Lower lobe of right lung (tissue), 2 donors: ENCODE measurements at regions not wholly inside any gene's neighbourhood (a gene's known extent, or its start where the extent isn't known, plus 50 kb on each side); places are given as distances from the start of the nearest gene placed in this dataset.
A peak's percentile ranks its signal among the peaks of the same experiment; 100 is the strongest.

Experiments
- ATAC-seq, 2 donors: fragments of 200-7000 bp; cut with Tn5 transposase; one replicate each; pipeline ENCODE4 v1.9.1; 2020 to 2022; ENCODE audit warnings: mild to moderate bottlenecking in 2 of 2, moderate library complexity in 2 of 2
- DNase-seq: peaks from one replicate; pipeline ENCODE4 v3.0.0-alpha.2; 2020
- H3K27ac ChIP-seq: fragments of 200-600 bp; one replicate; pipeline ENCODE4 v1.8.0; 2022
- H3K27me3 ChIP-seq: fragments of 200-600 bp; one replicate; pipeline ENCODE4 v1.8.0; 2022; ENCODE audit warnings: low read depth
- H3K36me3 ChIP-seq: fragments of 200-600 bp; one replicate; pipeline ENCODE4 v1.8.0; 2022; ENCODE audit warnings: mild to moderate bottlenecking
- H3K4me1 ChIP-seq: fragments of 200-600 bp; one replicate; pipeline ENCODE4 v1.8.0; 2022
- H3K4me3 ChIP-seq: fragments of 200-600 bp; one replicate; pipeline ENCODE4 v1.8.0; 2022; ENCODE audit warnings: mild to moderate bottlenecking
- H3K9me3 ChIP-seq: fragments of 200-600 bp; one replicate; pipeline ENCODE4 v1.8.0; 2022
- intact Hi-C: fragments of 100-400 bp; cut with DNase I; formaldehyde crosslinking; loops from one replicate; pipeline ENCODE4 v1.11.0; 2022
- TF ChIP-seq, protein P1 (sequence below): fragments of 200-600 bp; IDR thresholded peaks from one replicate; pipeline ENCODE4 v1.8.0; 2022; ENCODE audit warnings: antibody characterized with exemption, mild to moderate bottlenecking
- donor health status: DM: no; HTN: yes; CAD: no; lungs with severe emphysema.

DNA sequence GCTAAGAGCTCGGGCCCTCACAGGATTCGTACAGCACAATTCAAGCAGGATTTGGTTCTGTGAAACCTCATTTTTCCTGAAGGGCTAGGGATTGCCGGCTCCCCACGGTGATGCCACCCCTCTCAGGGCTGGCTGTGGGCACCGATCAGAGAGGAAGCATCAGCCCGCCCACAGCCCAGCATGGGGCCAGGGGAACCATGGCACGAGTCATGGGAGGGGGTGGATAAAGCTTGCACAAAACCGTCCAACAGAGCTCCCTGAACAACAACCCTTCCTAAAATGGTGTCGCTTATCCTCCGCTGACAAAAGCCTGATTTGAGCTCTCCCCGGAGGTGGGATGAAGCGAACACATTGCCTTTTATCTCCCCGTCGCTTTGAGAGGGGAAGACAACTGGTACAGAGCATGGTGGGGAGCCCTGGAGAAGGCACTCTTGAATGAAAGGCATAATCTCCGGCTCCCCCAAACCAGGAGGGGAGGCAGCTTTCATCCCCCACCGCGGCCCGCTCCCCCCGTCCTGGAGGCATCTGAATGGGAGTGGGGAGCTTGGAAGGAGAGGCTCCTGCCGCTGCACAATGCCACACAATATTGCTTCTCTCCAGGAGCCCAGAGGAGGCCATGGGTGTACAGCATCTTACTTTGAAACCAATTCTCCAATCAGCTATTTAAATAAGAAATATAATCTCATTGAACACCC, 144.0 kb downstream of the RPS24 start:
- Histone ChIP-seq H3K27ac (no peak overlapping the region), H3K4me3 (no peak overlapping the region), H3K4me1 (peaks cover 5% of the 10 kb centered on the region), H3K9me3 (no peaks in the 10 kb centered on the region), H3K36me3 (no peaks in the 10 kb centered on the region), H3K27me3 (no peaks in the 10 kb centered on the region)
- ATAC-seq (no peak), DNase-seq (no peak)
- TF ChIP-seq, protein P1, sequence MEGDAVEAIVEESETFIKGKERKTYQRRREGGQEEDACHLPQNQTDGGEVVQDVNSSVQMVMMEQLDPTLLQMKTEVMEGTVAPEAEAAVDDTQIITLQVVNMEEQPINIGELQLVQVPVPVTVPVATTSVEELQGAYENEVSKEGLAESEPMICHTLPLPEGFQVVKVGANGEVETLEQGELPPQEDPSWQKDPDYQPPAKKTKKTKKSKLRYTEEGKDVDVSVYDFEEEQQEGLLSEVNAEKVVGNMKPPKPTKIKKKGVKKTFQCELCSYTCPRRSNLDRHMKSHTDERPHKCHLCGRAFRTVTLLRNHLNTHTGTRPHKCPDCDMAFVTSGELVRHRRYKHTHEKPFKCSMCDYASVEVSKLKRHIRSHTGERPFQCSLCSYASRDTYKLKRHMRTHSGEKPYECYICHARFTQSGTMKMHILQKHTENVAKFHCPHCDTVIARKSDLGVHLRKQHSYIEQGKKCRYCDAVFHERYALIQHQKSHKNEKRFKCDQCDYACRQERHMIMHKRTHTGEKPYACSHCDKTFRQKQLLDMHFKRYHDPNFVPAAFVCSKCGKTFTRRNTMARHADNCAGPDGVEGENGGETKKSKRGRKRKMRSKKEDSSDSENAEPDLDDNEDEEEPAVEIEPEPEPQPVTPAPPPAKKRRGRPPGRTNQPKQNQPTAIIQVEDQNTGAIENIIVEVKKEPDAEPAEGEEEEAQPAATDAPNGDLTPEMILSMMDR = no peak
- intact Hi-C loops = no loop called here

DNA sequence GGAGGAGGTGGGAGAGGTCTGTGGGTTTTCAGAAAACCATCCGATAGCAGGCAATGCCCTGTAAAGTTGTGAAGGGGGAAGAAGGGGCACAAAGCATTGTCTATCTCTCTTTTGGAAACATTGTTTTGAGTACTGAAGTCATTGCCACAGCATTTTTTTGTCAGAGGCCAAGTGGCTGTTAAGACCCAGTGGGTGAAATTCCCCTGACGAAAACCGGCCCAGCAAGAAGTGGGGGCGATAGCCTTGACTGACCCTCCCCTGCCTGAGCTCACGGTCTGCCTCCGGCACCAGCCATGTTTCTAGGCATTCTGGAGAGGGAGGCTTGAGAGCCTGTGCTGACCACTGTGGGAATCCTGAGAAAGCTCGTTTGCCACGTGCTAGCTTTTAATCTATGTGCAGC, 144.7 kb downstream of the RPS24 start:
- peak; percentile 50 to 51 for ATAC-seq
- Histone ChIP-seq H3K4me1 (peaks cover 5% of the 10 kb centered on the region), H3K4me3 (no peak overlapping the region), H3K36me3 (no peaks in the 10 kb centered on the region), H3K27ac (no peak overlapping the region), H3K27me3 (no peaks in the 10 kb centered on the region), H3K9me3 (no peaks in the 10 kb centered on the region)
- no peak for DNase-seq
- intact Hi-C loops = no loop called here
- TF ChIP-seq, protein P1 = no peak

DNA sequence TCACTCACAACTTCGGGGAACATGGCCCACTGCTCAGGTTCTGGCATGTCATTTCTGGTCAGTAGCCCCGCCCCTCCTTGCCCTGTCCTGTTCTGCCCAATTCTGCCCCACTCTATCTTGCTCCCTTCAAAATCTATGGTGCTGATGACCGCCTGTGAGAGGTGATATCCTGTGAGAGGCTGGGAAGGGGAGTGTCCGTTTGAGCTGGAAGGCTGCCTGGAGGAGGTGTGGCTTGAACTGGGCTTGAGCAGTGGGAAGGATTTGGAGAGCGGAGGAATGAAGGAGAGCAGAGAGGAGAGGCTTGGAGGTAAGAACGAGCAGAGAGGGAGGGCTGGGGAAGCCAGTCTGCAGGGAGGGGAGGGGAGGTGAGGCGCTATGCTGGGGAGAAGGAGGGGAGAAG, 145.3 kb downstream of the RPS24 start:
- H3K9me3 ChIP-seq = no peaks in the 10 kb centered on the region
- TF ChIP-seq, protein P1 = no peak
- DNase-seq (peak; percentile 73), ATAC-seq (peak; percentile 85 to 86)
- no peak overlapping the region for H3K4me3 ChIP-seq
- H3K27ac ChIP-seq = no peak overlapping the region
- peaks cover 5% of the 10 kb centered on the region for H3K4me1 ChIP-seq
- H3K36me3 ChIP-seq = no peaks in the 10 kb centered on the region
- H3K27me3 ChIP-seq = no peaks in the 10 kb centered on the region
- intact Hi-C loops = no loop called here

DNA sequence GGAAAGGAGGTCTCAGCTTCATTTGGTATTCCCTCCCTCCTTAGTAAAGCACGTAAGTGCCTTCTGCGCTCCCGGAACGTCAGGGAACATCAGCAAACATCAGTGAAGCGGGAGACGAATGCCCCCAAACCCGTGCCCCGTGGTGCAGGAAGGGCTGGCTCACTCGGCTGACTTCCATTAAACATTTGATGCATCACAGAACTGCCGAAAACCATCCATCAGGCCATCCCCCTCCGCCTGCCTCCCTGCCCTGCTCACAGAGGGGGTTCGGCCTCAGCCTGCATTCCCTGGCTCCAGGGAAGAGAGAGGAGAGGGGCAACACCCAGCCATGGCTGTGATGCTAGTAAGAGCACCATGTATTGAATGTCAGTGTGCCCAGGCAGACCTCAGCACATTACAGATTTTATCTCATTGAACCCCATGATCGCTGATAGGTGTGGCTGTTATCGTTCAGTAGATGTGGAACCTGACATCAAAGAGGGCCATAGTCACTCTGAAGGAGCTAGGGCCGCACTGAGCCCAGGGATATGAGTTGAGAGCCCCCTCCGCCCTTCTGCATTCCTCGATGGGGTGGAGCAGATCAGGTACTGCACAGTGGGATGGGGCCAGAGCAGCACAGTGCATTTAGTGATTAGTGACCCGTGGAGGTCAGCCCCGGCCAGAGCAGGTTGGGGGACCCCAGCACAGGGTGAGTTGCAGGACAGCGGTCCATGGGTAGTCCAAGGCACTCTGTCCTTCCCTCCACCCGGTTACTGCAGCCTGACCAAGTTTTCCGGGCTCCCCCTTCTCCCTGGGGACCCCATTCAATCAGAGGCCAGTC, 146.4 kb downstream of the RPS24 start:
- Histone ChIP-seq H3K9me3 (no peaks in the 10 kb centered on the region), H3K4me1 (peaks cover 7% of the 10 kb centered on the region), H3K27me3 (no peaks in the 10 kb centered on the region), H3K4me3 (no peak overlapping the region), H3K27ac (no peak overlapping the region), H3K36me3 (no peaks in the 10 kb centered on the region)
- TF ChIP-seq, protein P1 = no peak
- DNase-seq (no peak), ATAC-seq (peak in 1 of 2 donors; percentile 10)
- intact Hi-C loops = no loop called here

DNA sequence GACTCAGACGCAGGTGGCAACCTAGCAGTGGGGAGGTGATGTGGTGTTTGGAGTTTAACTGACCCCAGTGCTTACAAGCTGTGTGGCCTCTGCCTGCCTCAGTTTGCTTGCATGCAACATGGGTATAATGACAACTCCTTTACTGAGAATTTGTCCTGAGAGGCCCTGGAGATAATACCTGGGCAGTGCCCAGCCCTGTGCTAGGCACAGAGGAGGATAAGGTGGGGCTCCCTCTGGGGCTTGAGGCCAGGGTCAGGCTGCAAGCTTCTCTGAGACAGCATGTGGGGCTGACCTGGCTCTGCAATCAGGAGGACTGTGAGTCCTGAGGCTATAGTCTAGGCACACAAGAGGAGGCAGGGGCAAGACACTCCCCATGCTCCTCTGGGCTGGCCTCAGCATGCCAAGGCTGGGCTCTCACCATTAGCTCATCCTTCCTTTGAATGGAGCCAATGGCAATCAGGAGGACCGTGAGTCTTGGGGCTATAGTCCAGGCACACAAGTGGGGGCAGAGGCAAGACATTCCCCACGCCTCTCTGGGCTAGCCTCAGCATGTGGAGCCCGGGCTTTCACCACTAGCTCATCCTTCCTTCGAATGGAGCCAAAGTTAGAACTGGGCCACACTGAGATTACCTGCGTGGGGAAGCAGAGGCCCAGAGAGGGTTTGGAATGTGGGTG, 147.9 kb downstream of the RPS24 start:
- DNase-seq (no peak), ATAC-seq (no peak)
- TF ChIP-seq, protein P1 = no peak

More for the DNA sequence above, 147.9 kb downstream of the RPS24 start:
- intact Hi-C loops = no loop called here
- Histone ChIP-seq H3K9me3 (no peaks in the 10 kb centered on the region), H3K4me3 (no peak overlapping the region), H3K27ac (no peak overlapping the region), H3K36me3 (no peaks in the 10 kb centered on the region), H3K4me1 (peaks cover 19% of the 10 kb centered on the region), H3K27me3 (no peaks in the 10 kb centered on the region)
